Breast epithelium (tissue), 3 donors: ENCODE measurements at regions not wholly inside any gene's neighbourhood (a gene's known extent, or its start where the extent isn't known, plus 50 kb on each side); places are given as distances from the start of the nearest gene placed in this dataset.

ENCODE experiments used
- POLR2A ChIP-seq: fragments of 450-650 bp; IDR thresholded peaks from one replicate; pipeline ENCODE4 v1.6.1; 2016; ENCODE audit warnings: antibody characterized with exemption, mild to moderate bottlenecking, moderate library complexity
- POLR2AphosphoS5 ChIP-seq, 3 donors: sonication (generic); formaldehyde crosslinking; IDR thresholded peaks; one replicate each; pipeline ENCODE4 v1.6.1; 2017; ENCODE audit warnings: antibody characterized with exemption in 3 of 3
- TF ChIP-seq, protein P1 (sequence below), 3 donors: fragments of 450-650 bp; IDR thresholded peaks; one replicate each; pipeline ENCODE4 v1.5.1; 2016 to 2017; ENCODE audit warnings: antibody characterized with exemption in 3 of 3, mild to moderate bottlenecking in 3 of 3, moderate library complexity in 3 of 3

DNA sequence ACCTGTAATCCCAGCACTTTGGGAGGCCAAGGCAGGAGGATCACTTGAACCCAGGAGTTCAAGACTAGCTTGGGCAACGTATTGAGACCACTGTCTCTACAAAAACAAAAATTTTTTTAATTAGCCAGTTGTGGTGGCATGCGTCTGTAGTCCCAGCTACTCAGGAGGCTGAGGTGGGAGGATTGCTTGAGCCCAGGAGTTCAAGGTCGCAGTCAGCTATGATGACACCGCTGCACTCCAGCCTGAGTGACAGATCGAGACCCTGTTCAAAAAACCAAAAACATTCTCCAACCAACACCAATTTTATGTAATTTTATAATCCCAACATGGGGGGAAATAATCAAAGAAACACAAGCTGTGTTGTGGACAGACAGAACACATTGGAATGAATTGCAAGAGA lies 54.6 kb upstream of the TNRC6A start:
- TF ChIP-seq, protein P1, sequence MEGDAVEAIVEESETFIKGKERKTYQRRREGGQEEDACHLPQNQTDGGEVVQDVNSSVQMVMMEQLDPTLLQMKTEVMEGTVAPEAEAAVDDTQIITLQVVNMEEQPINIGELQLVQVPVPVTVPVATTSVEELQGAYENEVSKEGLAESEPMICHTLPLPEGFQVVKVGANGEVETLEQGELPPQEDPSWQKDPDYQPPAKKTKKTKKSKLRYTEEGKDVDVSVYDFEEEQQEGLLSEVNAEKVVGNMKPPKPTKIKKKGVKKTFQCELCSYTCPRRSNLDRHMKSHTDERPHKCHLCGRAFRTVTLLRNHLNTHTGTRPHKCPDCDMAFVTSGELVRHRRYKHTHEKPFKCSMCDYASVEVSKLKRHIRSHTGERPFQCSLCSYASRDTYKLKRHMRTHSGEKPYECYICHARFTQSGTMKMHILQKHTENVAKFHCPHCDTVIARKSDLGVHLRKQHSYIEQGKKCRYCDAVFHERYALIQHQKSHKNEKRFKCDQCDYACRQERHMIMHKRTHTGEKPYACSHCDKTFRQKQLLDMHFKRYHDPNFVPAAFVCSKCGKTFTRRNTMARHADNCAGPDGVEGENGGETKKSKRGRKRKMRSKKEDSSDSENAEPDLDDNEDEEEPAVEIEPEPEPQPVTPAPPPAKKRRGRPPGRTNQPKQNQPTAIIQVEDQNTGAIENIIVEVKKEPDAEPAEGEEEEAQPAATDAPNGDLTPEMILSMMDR (IDR thresholded peaks at IDR 0.05), result no peak
- TF ChIP-seq POLR2AphosphoS5 (IDR thresholded peaks at IDR 0.05) (no peak), POLR2A (no peak)
